OCI-LY3 (cell line): ENCODE measurements at regions not wholly inside any gene's neighbourhood (a gene's known extent, or its start where the extent isn't known, plus 50 kb on each side); places are given as distances from the start of the nearest gene placed in this dataset.

Experiments used
- CTCF ChIP-seq: fragments of 200-600, 300-600 bp; sonication (generic); IDR thresholded peaks from 2 replicates; pipeline ENCODE4 v1.5.1; 2014; ENCODE audit warnings: antibody characterized with exemption, low read length, low read depth
- EZH2phosphoT487 ChIP-seq: fragments of 200-600 bp; shearing (Covaris generic); IDR thresholded peaks from 2 replicates; pipeline ENCODE4 v1.6.1; 2018; ENCODE audit warnings: antibody characterized with exemption, mixed run types, low read depth

GRCh38 chr2:180446492-180446891 is 439.4 kb upstream of the CWC22 start:
- TF ChIP-seq CTCF: no peak
- no peak for TF ChIP-seq EZH2phosphoT487
